Body of pancreas (tissue), 4 donors: ENCODE measurements at regions not wholly inside any gene's neighbourhood (a gene's known extent, or its start where the extent isn't known, plus 50 kb on each side); places are given as distances from the start of the nearest gene placed in this dataset.

ENCODE experiments used
- ATAC-seq: fragments of 150-250 bp; one replicate; pipeline ENCODE4 v1.9.1; 2016
- DNase-seq, 4 donors: peaks; one replicate each; pipeline ENCODE4 v3.0.0-alpha.2; 2019
- H3K27ac ChIP-seq, 4 donors: fragments of 200-600 bp; sonication (generic); 1 replicate in 3 of 4; 2 replicates in 1 of 4; pipeline versions ENCODE4 v1.5.1 to v1.6.1; 2016 to 2019; ENCODE audit warnings: mild to moderate bottlenecking in 1 of 4, mixed read lengths in 1 of 4, moderate library complexity in 1 of 4
- H3K27me3 ChIP-seq, 2 donors: fragments of 200-600 bp; sonication (generic); one replicate each; pipeline ENCODE4 v1.6.0; 2016; ENCODE audit warnings: mild to moderate bottlenecking in 1 of 2
- H3K36me3 ChIP-seq, 2 donors: fragments of 200-600 bp; sonication (generic); replicated peaks in 1 of 2; 2 replicates each; pipeline ENCODE4 v1.5.1; 2016; ENCODE audit warnings: low read depth in 2 of 2; ENCODE audit not compliant: insufficient read depth in 1 of 2
- H3K4me1 ChIP-seq: fragments of 200-600 bp; sonication (generic); one replicate; pipeline ENCODE4 v1.6.0; 2016
- H3K4me3 ChIP-seq, 2 donors: fragments of 200-600 bp; sonication (generic); 1 replicate in 1 of 2; 2 replicates in 1 of 2; pipeline ENCODE4 v1.5.1; 2016 to 2019
- H3K9me3 ChIP-seq, 3 donors: fragments of 200-600 bp; sonication (generic); 1 replicate in 2 of 3; 2 replicates in 1 of 3; pipeline ENCODE4 v1.5.1; 2016
- CTCF ChIP-seq, 7 experiments: fragments of 450-650 bp in 4 of 7; fragments of 200-600 bp in 3 of 7; sonication (generic) in 3 of 7; IDR thresholded peaks; one replicate each; pipeline ENCODE4 v1.5.1; 2016 to 2019; ENCODE audit warnings: antibody characterized with exemption in 7 of 7
- POLR2A ChIP-seq, 3 donors: fragments of 450-650 bp; IDR thresholded peaks; one replicate each; pipeline ENCODE4 v1.6.1; 2016; ENCODE audit warnings: antibody characterized with exemption in 3 of 3, mild to moderate bottlenecking in 2 of 3
- WGBS, 2 donors: methylation state at CpG; one replicate each; pipeline ENCODE4 v1.1.5; 2017; 5-methylcytosine and 5-hydroxymethylcytosine counted together
- intact Hi-C: fragments of 100-400 bp; cut with DNase I; formaldehyde crosslinking; loops from one replicate; pipeline ENCODE4 v1.15.1; 2023

GRCh38 chr22:47966316-47966715, 1203.9 kb downstream of the TBC1D22A start:
- H3K27me3 ChIP-seq = no peaks in the 10 kb centered on the region
- 44 to 71% methylated on average over 6 of the region's 6 CpGs for whole genome bisulfite sequencing, 2 donors
- intact Hi-C loops = no loop called here
- TF ChIP-seq POLR2A (IDR thresholded peaks at IDR 0.05) (no peak), CTCF (IDR thresholded peaks at IDR 0.05) (no peak)
- H3K9me3 ChIP-seq = no peaks in the 10 kb centered on the region
- DNase-seq (no peak), ATAC-seq (no peak)
- H3K4me1 ChIP-seq = no peaks in the 10 kb centered on the region
- H3K4me3 ChIP-seq = no peak overlapping the region
- H3K27ac ChIP-seq = no peak overlapping the region
- H3K36me3 ChIP-seq = no peaks in the 10 kb centered on the region

GRCh38 chr22:47965896-47966295, 1203.4 kb downstream of the TBC1D22A start:
- TF ChIP-seq CTCF (IDR thresholded peaks at IDR 0.05) (no peak), POLR2A (IDR thresholded peaks at IDR 0.05) (no peak)
- 76 to 78% methylated on average over 2 to 3 of the region's 3 CpGs for WGBS, 2 donors

GRCh38 chr22:47965066-47965465, 1202.6 kb downstream of the TBC1D22A start:
- DNase-seq (no peak), ATAC-seq (no peak)
- Histone ChIP-seq H3K36me3 (no peaks in the 10 kb centered on the region), H3K4me1 (no peaks in the 10 kb centered on the region), H3K4me3 (no peak overlapping the region), H3K9me3 (no peaks in the 10 kb centered on the region), H3K27me3 (no peaks in the 10 kb centered on the region), H3K27ac (no peak overlapping the region)
- TF ChIP-seq POLR2A (IDR thresholded peaks at IDR 0.05) = no peak
- no peak for TF ChIP-seq CTCF (IDR thresholded peaks at IDR 0.05)
- WGBS, 2 donors = 78 to 79% methylated on average over 6 of the region's 6 CpGs
- intact Hi-C loops = no loop called here

More at GRCh38 chr22:47965896-47966295, 1203.4 kb downstream of the TBC1D22A start:
- H3K4me3 ChIP-seq = no peak overlapping the region
- no peaks in the 10 kb centered on the region for H3K36me3 ChIP-seq
- H3K9me3 ChIP-seq = no peaks in the 10 kb centered on the region
- ATAC-seq (no peak), DNase-seq (no peak)
- H3K4me1 ChIP-seq = no peaks in the 10 kb centered on the region
- no peak overlapping the region for H3K27ac ChIP-seq
- no peaks in the 10 kb centered on the region for H3K27me3 ChIP-seq
- intact Hi-C loops = no loop called here

DNA sequence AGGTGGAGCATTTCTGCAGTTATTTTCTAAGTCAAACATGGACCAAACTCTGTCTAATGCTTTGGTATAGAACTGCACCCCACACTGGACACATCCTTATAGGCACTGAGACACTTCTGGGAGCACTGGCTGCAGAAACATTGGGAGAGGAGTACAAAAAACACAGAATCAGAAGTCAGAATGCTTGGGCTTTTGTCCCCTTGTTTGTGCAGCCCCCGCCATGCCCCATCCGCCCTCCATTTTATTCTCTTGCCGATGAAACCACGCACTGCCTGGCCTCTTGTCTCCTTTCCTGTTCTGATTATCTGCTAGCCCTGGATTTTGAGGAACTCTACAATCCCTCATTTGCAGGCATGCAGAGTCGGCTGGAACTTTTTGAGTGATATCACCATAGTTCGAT, 1201.2 kb downstream of the TBC1D22A start:
- TF ChIP-seq POLR2A (IDR thresholded peaks at IDR 0.05) (no peak), CTCF (IDR thresholded peaks at IDR 0.05) (no peak)
- no peak for DNase-seq

DNA sequence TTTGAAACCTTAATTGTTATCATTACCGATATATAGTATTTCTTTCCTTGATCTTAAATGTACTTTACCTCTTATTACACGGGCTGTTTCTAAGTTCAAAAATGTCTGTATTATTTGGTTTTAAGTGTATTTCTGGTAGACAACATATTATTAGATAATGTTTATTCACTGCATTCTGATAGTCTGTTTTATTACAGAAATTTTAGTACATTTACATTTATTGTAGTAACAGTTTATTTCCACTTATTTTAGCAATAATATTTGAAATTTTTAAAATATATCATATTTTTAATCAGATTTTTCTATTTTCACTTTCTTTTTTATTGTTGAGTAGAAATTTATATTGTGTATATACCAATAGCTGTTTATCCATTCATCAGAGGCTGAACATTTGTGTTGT, 1195.2 kb downstream of the TBC1D22A start:
- H3K36me3 ChIP-seq = no peaks in the 10 kb centered on the region
- no peak for DNase-seq
- WGBS, 2 donors = 72 to 75% methylated on average over 2 of the region's 2 CpGs
- no peaks in the 10 kb centered on the region for H3K27me3 ChIP-seq
- no peak overlapping the region for H3K4me3 ChIP-seq
- no peaks in the 10 kb centered on the region for H3K4me1 ChIP-seq
- ATAC-seq = no peak
- TF ChIP-seq POLR2A (IDR thresholded peaks at IDR 0.05) (no peak), CTCF (IDR thresholded peaks at IDR 0.05) (no peak)
- no peak overlapping the region for H3K27ac ChIP-seq
- H3K9me3 ChIP-seq = peaks cover 0 to 11% (median 0%) of the 10 kb centered on the region in 3 donors
- intact Hi-C loops = no loop called here

More for the DNA sequence above, 1201.2 kb downstream of the TBC1D22A start:
- Histone ChIP-seq H3K4me1 (no peaks in the 10 kb centered on the region), H3K4me3 (no peak overlapping the region), H3K27me3 (no peaks in the 10 kb centered on the region), H3K9me3 (peaks cover 0 to 7% (median 0%) of the 10 kb centered on the region in 3 donors), H3K36me3 (no peaks in the 10 kb centered on the region), H3K27ac (no peak overlapping the region)
- WGBS, 2 donors = 64 to 66% methylated on average over 6 of the region's 6 CpGs
- ATAC-seq = no peak
- intact Hi-C loops = no loop called here
